ENCODE measurements at regions not wholly inside any gene's neighbourhood (a gene's known extent, or its start where the extent isn't known, plus 50 kb on each side); places are given as distances from the start of the nearest gene placed in this dataset.

- no peak overlapping the region for H3K27ac ChIP-seq
- no peaks in the 10 kb centered on the region for H3K27me3 ChIP-seq
- whole genome bisulfite sequencing, 2 donors (ENCODE audit: low coverage in 1 of 2), result 20 to 58% methylated on average over 1 to 49 of the region's 49 CpGs
- in situ Hi-C loops (cut with MboI; ENCODE audit: low pct_ligation_motif_present in 1 of 4, low pct_unique_long_range_greater_than_20kb in 1 of 4, low sequenced_read_pairs in 3 of 4) (loop anchor here in 1 of 4 donors (25.0 kb wide), 1 partner anchor 99 kb away; no protein-coding TSS in a partner anchor), intact Hi-C loops (cut with DNase I; ENCODE audit: low total_unique reads) (no loop called here)
- no peak for DNase-seq
- no peaks in the 10 kb centered on the region for H3K4me1 ChIP-seq
- H3K4me3 ChIP-seq, result peak overlapping the region in 1 of 4 donors; percentile 14
- TF ChIP-seq POLR2A (IDR thresholded peaks at IDR 0.05) (no peak), EP300 (IDR thresholded peaks at IDR 0.05; ENCODE audit: low read depth) (no peak), POLR2AphosphoS5 (IDR thresholded peaks at IDR 0.05) (no peak), CTCF (IDR thresholded peaks at IDR 0.05) (no peak)
- no peaks in the 10 kb centered on the region for H3K9me3 ChIP-seq
- no peaks in the 10 kb centered on the region for H3K36me3 ChIP-seq
Measured at GRCh38 chr7:52088008-52088901, 771.6 kb upstream of the COBL start.

- no peak for TF ChIP-seq POLR2AphosphoS5 (IDR thresholded peaks at IDR 0.05)
- no peak for TF ChIP-seq CTCF (IDR thresholded peaks at IDR 0.05)
- no peak for TF ChIP-seq EP300 (IDR thresholded peaks at IDR 0.05; ENCODE audit: low read depth)
- no peak for TF ChIP-seq POLR2A (IDR thresholded peaks at IDR 0.05)
- intact Hi-C loops (cut with DNase I; ENCODE audit: low total_unique reads) (no loop called here), in situ Hi-C loops (cut with MboI; ENCODE audit: low pct_ligation_motif_present in 1 of 4, low pct_unique_long_range_greater_than_20kb in 1 of 4, low sequenced_read_pairs in 3 of 4) (loop anchor here in 1 of 4 donors (25.0 kb wide), 1 partner anchor 102 kb away; no protein-coding TSS in a partner anchor)
- Histone ChIP-seq H3K4me1 (no peaks in the 10 kb centered on the region), H3K9me3 (no peaks in the 10 kb centered on the region), H3K27ac (no peak overlapping the region), H3K4me3 (no peak overlapping the region), H3K27me3 (no peaks in the 10 kb centered on the region), H3K36me3 (no peaks in the 10 kb centered on the region)
- no peak for DNase-seq
- 72 to 78% methylated on average over 2 of the region's 2 CpGs for WGBS, 2 donors (ENCODE audit: low coverage in 1 of 2)
Measured at GRCh38 chr7:52085610-52086009, 769.0 kb upstream of the COBL start.

- no peaks in the 10 kb centered on the region for H3K9me3 ChIP-seq
- no peaks in the 10 kb centered on the region for H3K36me3 ChIP-seq
- WGBS, 2 donors (ENCODE audit: low coverage in 1 of 2), result 57 to 68% methylated on average over 2 of the region's 2 CpGs
- no peak overlapping the region for H3K4me3 ChIP-seq
- no peaks in the 10 kb centered on the region for H3K27me3 ChIP-seq
- intact Hi-C loops (cut with DNase I; ENCODE audit: low total_unique reads), result no loop called here
- DNase-seq, result no peak
- no peaks in the 10 kb centered on the region for H3K4me1 ChIP-seq
- in situ Hi-C loops (cut with MboI; ENCODE audit: low pct_ligation_motif_present in 1 of 4, low pct_unique_long_range_greater_than_20kb in 1 of 4, low sequenced_read_pairs in 3 of 4), result loop anchor here in 1 of 4 donors (25.0 kb wide), 1 partner anchor 107 kb away; no protein-coding TSS in a partner anchor
- no peak overlapping the region for H3K27ac ChIP-seq
- no peak for TF ChIP-seq POLR2AphosphoS5 (IDR thresholded peaks at IDR 0.05)
- no peak for TF ChIP-seq EP300 (IDR thresholded peaks at IDR 0.05; ENCODE audit: low read depth)
- no peak for TF ChIP-seq CTCF (IDR thresholded peaks at IDR 0.05)
- TF ChIP-seq POLR2A (IDR thresholded peaks at IDR 0.05), result no peak
Measured at GRCh38 chr7:52080493-52080892, 763.9 kb upstream of the COBL start.

- Histone ChIP-seq H3K4me3 (no peak overlapping the region), H3K36me3 (no peaks in the 10 kb centered on the region), H3K4me1 (no peaks in the 10 kb centered on the region), H3K9me3 (no peaks in the 10 kb centered on the region), H3K27me3 (no peaks in the 10 kb centered on the region), H3K27ac (no peak overlapping the region)
- DNase-seq, result no peak
- in situ Hi-C loops (cut with MboI; ENCODE audit: low pct_ligation_motif_present in 1 of 4, low pct_unique_long_range_greater_than_20kb in 1 of 4, low sequenced_read_pairs in 3 of 4) (loop anchor here in 1 of 4 donors (25.0 kb wide), 1 partner anchor 108 kb away; no protein-coding TSS in a partner anchor), intact Hi-C loops (cut with DNase I; ENCODE audit: low total_unique reads) (no loop called here)
- TF ChIP-seq POLR2A (IDR thresholded peaks at IDR 0.05) (no peak), CTCF (IDR thresholded peaks at IDR 0.05) (no peak)
Measured at GRCh38 chr7:52079726-52080125, 763.1 kb upstream of the COBL start.
